NCI-H146 treated with DMSO at 0.1 percent for 48 hours (cell line): ENCODE measurements at regions not wholly inside any gene's neighbourhood (a gene's known extent, or its start where the extent isn't known, plus 50 kb on each side); places are given as distances from the start of the nearest gene placed in this dataset.
"Not testable (repeated sequence)": the region's sequence is repeated elsewhere in the genome, so short reads cannot be mapped to it uniquely, and the experiment has no call there.

Experiments used
- DNase-seq: peaks from one replicate; lab custom pipeline; 2025; ENCODE audit not compliant: unreplicated experiment; lab: John Stamatoyannopoulos, UW

- no peak for DNase-seq
Observed at GRCh38 chr21:35579520-35580293, 480.6 kb downstream of the SETD4 start.

DNA sequence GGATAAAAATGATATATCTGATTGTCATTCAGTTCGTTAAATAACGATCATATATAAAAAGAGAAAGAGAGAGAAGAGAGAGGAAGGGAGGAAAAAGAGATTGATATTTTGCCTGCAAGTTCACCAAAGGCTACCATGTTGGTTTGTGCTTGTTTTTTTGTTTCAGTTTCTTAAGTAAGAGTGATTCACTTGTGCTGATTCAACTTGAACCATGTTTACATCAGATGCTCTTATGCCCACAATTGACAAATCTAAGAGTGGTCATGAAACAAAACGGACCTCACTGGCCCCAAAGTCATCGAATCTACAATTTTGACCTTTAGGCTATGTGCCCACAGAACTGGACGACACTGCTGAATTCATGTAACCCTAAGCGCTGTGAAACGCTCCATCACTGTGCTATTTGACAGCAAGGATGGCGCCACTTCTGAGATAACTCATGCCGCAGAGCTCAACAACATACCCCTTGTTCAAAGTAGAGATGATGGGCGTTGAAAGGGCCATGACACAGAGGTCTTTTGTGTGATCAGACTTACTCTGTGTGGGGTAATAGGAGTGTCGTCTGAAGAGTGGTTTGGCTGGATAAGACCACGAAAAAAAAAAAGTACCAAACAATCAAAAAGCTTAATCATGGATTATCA is 481.4 kb downstream of the SETD4 start:
- no peak for DNase-seq

DNA sequence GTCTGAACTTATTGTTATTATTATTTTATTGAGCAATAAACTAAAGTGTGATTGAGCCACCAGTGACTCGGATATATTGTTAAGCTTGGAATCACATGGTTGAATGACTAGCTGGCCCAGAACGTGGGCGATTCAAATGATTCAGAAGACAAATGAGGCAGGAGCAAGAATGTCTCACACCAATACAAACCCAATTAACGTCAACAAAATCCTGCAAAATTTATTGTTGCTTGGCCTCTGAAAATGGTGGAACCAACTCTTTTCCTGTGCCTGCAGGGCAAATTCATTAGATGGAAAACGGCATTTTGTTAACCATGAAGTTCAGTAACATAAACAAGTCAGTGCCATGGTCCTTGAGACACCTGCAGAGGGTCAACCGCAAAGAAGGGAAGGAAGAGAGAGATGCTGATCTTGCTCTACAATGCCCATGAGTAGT is 482.0 kb downstream of the SETD4 start:
- DNase-seq: no peak

- DNase-seq: no peak
Observed at GRCh38 chr21:35575280-35575915, 484.9 kb downstream of the SETD4 start.

- no peak for DNase-seq
Observed at GRCh38 chr21:35573472-35574374, 486.6 kb downstream of the SETD4 start.

- DNase-seq: no peak
Observed at GRCh38 chr21:35571910-35572309, 488.4 kb downstream of the SETD4 start.

DNA sequence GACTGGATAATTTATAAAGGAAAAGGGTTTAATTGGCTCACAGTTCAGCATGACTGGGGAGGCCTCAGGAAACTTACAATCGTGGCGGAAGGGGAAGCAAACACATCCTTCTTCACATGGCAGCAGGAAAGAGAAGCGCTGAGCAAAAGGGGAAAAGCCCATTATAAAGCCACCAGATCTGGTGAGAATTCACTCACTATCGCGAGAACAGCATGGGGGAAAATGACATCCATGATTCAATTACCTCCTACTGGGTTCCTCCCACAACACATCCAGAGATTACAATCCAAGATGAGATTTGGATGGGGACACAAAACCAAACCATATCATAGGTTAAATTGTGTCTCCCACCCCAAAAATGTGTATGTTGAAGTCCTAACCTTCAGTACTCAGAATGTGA is 491.7 kb downstream of the SETD4 start:
- DNase-seq: no peak

- DNase-seq: no peak
Observed at GRCh38 chr21:35566874-35567273, 493.5 kb downstream of the SETD4 start.

DNA sequence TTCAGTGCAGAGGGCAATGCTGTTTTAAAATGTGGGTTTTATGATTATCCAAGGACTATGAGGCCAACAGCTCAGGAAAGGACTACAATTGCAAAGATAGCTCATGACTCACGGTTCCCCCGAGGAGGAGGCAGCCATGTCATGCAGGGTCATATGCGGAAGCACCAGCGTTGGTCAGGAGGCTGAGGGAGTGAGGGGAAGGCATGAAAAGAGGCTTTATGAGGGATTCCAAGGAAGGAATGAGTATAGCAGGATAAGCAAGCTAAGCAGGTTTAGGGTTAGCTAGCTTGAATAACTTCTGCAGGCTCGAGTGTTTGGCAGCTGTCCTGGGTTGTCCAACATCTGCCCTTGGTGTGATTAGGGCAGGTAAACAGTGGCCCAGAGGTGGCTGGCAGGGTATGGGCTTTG is 495.1 kb downstream of the SETD4 start:
- no peak for DNase-seq

DNA sequence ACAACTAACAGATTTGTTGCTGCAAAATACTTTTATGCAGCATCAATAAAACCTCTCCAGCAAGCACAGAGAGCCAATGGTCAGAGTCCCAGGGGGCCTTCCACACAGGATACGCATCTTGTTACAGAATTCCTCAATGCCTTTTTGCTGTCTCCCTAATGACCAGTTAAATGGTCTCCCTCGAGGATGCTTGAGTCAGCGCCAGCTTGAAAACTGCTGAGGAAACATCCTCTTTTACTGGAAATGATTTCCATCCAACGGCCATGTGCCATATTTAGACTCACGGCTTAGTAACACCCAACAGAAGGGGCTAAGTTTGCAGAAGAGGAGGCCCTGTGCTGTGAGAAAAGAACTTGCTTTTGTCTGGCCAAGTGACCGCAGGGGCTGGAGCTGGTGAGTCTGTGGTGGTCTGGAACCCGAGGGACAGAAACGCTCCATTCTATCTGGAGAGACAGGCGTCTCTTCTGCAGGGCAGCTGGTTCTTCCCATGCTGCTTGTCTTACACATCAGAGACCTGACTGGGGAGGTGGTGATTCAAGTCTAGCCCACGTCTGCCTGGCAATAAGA is 496.4 kb downstream of the SETD4 start:
- DNase-seq: no peak

- no peak for DNase-seq
Observed at GRCh38 chr21:35562876-35563275, 497.4 kb downstream of the SETD4 start.

DNA sequence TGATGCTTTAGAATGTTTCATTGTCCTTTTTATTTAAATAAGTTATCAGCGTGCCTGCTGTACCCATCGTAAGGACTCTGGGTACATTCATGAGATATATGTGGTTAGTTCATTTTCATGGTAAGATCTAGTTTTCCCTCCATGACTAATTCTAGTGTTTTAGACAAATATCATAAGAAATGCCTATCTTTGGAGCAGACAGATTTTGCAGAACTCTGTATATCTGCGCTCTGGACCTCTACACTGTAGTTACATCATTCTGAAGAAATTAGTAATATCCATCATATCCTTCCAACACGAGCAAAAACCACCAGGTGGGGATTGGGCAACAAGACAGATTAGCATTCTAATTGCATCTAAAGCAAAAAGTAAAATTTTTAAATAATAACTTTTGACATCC is 499.2 kb downstream of the SETD4 start:
- no peak for DNase-seq

DNA sequence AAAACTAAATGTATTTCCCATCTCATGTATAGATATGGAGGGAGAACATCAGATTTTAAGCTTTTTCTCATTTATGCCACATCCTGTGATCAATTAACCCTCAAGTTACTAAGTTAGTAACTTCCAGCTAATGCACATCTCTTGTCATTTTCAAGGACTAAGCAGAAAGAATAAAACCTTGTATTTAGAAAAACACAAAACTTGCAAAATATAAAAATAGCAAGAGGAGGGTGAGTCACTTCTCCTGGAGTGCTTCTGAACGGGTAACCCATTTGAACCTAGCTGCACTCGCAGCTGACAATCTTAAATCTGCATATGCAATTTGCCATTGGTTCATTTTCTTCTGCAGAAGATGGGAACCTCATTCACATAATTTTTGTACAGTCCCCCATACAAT is 500.5 kb downstream of the SETD4 start:
- no peak for DNase-seq

DNA sequence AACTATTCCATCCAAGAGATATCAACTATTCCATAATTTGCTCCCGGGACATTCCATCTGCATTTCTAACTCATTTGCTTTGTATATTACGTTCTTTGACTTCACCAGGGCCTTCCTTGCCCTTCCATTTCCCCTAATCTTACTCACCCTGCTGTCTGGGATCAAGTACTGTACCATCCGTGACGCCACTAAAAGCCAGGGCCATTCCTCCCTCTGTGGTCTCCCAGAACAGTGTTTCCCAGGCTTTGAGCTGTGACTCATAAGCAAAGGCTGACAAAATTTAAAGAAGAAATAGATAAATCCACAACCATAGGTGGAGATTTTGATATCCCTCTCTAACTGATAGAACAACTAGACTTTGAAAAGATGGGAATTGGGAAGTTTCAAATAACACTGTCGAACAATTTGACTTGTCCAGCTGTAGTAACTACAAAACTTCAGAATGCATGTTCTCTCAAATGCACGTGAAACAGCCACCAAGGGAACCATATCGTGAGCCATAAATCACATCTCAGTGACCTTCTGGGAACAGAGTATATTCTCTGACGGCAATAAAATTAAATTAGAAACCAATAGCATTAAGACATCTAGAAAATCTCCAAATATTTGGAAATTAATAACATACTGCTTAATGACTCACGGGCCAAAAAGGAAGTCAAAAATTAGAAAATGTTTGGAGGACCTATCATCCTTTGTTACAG is 501.0 kb downstream of the SETD4 start:
- DNase-seq: no peak

GRCh38 chr21:35556536-35556935 is 503.8 kb downstream of the SETD4 start:
- DNase-seq: no peak

- DNase-seq: not testable (repeated sequence)
Observed at GRCh38 chr21:35552483-35552882, 503.4 kb upstream of the RUNX1 start.

GRCh38 chr21:35548904-35549615 is 500.0 kb upstream of the RUNX1 start:
- no peak for DNase-seq

GRCh38 chr21:35547946-35548774 is 499.1 kb upstream of the RUNX1 start:
- DNase-seq: no peak

GRCh38 chr21:35543746-35544145 is 494.6 kb upstream of the RUNX1 start:
- no peak for DNase-seq
